Erythroblast (primary cell): ENCODE measurements at regions not wholly inside any gene's neighbourhood (a gene's known extent, or its start where the extent isn't known, plus 50 kb on each side); places are given as distances from the start of the nearest gene placed in this dataset.

Source experiments
- GATA1 ChIP-seq: IDR thresholded peaks from 2 replicates; pipeline ENCODE4 v1.6.1; 2011; ENCODE audit warnings: low read depth, mild to moderate bottlenecking, control low read depth, low read length, moderate library complexity
- POLR2A ChIP-seq: IDR thresholded peaks from 2 replicates; pipeline ENCODE4 v1.6.1; 2011; ENCODE audit warnings: mild to moderate bottlenecking, low read length

GRCh38 chr11:121801394-121801748 is 314.6 kb downstream of the BLID start:
- TF ChIP-seq POLR2A: no peak
- TF ChIP-seq GATA1: no peak
